ENCODE measurements at regions not wholly inside any gene's neighbourhood (a gene's known extent, or its start where the extent isn't known, plus 50 kb on each side); places are given as distances from the start of the nearest gene placed in this dataset.

DNA sequence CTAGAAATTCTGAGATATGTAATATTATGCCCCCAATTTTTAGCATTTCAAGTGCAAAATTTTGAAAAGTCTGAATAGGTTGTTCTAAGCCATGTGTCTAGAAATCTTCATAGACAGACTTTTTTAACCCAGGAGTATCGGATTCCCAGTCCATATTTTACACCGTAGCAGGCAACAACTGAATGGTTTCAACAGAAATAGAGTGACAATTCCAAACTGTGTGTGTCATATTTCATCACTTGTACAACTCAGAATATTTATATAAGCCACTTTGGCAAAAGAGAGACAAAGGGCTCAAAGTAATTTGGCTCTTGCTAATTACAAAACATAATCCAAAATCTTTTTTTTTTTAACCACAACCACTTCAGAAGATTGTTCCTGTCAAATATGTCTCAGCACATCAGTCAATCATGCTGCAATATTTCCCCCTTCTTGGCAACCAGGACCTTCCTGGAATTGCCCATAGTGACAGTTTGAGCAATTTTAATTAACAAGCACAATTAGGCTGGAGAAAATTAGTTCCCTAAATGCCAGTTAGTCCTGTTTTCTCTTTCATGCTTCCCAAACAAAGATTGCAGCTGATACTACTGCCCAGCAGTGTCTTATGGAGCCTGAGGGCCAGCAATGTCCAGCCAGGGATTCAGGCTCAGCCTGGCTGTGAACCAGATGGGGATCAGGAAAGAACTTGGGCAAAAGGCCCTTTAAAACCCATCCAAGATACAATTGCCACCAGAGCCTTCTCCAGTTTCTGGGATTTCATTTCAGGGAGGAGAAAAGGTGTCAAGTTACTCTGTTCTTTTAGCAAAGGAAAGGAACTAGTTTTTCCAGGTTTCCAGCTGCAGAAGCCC is 533.3 kb upstream of the GHITM start:
- DNase-seq, result peak; percentile 7 to 24

DNA sequence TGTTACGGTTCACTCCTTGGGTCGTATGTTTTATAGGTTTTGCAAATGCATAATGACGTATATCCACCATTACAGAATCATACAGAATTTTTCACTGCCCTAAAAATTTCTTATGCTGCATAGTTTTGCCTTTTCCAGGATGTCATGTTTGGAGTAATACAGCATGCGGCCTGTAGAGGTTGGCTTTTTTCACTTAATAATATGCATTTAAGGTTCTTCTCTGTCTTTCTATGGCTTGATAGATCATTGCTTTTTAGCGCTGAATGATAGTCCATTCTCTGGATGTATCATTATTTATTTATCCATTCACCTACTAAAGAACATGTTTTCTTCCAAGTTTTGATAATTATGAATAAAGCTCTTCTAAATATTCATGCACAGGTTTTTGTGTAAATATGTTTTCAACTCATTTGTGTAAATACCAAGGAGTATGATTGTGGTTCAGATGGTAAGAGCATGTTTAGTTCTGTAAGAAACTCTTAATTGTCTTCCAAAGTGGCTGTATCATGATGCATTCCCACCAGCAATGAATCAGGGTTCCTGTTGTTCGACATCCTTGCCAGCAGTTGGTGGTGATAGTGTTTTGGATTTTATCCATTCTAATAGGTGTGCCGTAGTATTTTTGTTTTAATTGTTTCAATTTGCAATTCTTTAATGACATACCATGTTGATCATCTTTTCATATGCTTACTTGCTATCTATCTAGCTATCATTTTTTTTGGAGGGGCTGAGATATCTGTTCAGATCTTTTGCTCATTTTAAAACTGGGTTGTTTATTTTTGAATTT is 531.2 kb upstream of the GHITM start:
- no peak for DNase-seq

DNA sequence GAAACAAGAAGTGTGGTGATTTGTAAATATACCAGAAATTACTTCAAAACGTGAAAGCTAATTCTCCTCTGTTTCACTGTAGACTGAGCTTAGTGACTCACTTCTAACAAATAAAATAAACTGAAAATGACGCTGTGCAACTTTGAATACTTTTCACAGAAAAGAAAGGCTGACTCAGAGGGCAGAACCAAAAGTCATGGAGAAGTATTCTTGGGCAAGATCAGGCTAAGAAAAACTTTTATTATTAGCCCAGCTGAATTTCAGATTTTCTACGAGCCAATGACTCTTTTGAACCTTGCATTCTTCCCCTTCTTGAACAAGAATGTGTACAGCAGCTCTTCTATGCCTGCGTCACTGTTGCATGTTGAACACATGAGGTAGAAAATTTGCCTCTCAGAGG is 527.3 kb upstream of the GHITM start:
- DNase-seq, result no peak

- no peak for DNase-seq
Measured at GRCh38 chr10:83612746-83613145, 526.6 kb upstream of the GHITM start.

GRCh38 chr10:83617172-83617571 is 522.1 kb upstream of the GHITM start:
- no peak for DNase-seq

DNA sequence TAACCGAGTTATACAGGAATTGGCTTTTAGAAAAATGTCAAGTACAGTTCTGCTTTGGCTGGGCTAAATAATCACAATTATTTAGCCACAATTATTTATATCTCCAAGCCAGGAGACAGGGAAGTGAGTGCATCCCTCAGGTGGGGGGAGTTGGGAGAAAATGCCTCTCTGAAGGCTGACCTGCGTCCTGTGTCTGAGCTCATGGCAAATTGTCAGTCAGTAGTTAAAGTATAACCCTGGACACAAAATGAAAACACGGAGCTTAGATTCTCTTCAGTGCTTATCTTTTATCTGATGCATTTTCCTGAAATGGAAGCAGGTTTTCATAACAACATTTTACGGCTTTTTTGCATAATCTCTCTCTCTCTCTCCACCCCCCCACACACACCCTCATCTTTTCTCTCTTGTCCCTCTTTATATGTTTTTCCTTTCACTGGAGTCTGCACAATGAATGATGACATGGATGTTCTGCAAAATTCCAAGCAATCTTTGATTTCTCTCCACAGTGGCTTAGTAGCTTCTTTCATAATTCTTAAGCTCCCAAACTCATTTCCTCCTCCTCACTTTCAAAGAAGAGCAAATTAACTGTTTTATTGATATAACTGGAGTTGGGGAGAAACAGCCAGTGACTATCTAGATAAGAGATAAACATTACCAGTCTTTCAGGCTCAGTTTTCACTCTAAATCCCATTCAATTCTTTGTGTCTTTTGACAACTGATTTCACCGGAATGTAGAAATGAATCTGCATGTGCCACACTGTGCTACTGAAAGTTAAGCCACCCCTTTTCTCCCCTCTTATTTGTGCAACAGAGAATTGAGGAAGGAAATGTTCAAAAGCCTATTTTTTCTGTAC is 521.4 kb upstream of the GHITM start:
- peak in 1 of 2 experiments; percentile 1 for DNase-seq

DNA sequence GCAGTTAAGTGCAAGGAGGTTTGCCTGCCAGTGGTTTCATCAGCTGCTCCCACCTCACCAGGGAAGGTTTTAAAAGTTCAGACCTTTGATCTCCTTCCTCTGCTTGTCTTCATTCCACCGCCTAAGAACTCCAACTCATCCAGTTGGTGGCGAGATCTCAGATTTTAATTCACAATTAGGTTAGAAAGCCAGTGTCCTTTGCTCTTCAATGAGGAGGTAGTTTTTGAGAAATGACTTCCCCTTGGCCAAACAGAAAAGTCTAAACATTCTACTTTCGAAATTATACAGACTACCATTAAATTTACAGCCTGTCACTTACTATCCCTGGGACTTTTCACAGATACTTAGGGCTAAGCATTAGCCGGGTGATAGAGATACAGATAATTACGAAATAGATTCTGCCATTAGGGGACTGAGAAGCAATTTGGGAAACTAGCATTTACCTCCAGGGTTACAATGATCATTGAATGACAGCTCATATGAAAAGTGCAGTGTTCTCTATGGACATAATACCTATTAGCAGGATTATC is 513.4 kb upstream of the GHITM start:
- DNase-seq, result no peak

- no peak for DNase-seq
Measured at GRCh38 chr10:83632701-83633100, 506.6 kb upstream of the GHITM start.

DNA sequence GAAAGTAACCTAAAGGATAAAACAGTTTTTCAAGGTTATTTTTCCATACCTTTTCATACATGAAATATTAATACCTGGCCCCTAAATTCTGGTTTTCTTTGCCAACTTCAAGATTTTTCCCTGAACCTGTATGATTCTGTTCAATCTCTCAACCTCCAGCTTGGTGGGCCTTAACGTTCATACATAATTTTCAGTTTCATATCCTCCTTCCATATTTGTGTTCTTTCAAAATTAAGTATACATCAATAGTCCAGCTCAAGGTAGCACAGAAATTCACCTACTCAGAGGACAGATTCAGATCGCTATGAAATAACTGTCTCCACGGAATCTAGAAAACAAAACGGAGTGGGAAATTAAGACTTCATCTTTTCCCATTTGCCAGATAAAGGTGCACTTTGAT is 505.8 kb upstream of the GHITM start:
- DNase-seq, result no peak

- DNase-seq, result no peak
Measured at GRCh38 chr10:83636826-83637225, 502.5 kb upstream of the GHITM start.

- no peak for DNase-seq
Measured at GRCh38 chr10:83647526-83647925, 491.8 kb upstream of the GHITM start.

DNA sequence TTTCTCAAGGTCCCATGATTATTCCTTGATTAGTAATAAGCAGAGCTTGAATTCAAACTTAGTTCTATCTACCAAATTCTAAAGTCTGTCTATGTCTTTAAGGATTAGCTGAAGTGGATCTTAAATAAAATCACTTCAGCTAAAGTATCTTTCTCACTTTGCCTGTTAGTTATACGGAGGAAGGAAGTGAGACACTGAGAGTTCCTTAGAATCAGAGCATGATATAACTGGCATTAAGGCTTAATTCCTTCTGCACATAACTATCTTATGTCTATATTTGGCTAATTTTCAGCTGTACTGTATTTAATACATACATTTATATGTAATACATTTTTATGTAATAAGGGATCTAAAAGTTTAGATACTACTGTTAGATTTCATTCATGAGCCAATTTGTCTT is 491.1 kb upstream of the GHITM start:
- no peak for DNase-seq

- no peak for DNase-seq
Measured at GRCh38 chr10:83649471-83649870, 489.8 kb upstream of the GHITM start.

DNA sequence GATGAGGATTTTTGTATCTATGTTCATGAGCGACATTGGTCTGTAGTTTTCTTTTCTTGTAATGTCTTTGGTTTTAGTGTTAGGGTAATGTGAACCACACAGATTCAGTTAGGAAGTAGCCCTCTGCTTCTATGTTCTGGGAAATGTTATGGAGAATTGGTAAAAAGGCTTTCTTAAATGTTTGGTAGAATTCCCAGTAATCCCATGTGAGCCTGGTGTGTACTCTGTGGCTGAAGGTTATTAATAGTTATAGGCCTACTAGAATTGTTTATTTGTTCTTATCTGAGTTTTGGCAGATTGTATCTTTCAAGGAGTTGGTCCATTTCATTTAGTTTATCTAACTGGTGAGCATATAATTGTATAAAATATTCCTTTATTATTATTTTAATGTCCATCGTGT is 484.6 kb upstream of the GHITM start:
- DNase-seq, result no peak

DNA sequence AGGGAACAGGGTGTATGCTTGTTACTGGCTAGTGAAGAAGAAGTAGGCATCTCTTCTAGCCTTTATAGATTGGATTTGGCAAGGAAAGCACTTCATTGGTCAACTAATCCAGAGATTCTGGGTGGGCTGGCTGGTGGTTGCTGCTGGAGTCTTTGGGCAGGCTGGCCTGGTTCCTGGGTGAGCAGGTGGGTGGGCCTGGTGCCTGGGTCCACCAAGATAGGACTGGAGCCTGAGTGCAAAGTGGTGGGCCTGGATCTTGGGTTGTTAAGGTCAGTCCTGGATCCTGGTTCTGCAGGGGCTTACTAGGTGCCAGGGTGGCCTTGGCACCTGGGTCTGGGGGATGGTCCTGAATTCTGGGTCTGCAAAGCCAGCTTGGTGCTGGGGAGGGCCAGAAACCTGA is 482.4 kb upstream of the GHITM start:
- DNase-seq, result no peak

DNA sequence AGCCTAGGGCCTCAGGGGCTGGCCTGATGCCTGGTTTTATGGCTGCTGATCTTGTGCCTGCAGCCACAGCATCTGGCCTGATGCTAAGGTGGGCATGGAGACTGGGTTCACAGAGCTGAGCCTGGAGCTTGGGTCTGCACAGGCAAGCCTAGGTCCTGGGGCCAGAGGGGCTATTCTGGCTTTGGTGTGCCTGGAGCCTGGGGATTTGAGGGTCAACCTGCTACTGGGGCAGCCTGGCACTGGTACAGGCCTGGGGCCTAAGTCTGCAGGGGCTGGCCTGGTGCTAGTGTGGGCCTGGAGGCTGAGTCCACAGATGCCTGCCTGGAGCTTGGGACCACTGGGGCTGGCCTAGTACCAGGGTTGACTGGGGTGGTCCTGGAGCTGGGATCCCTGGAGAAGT is 481.8 kb upstream of the GHITM start:
- no peak for DNase-seq

- no peak for DNase-seq
Measured at GRCh38 chr10:83663918-83664317, 475.4 kb upstream of the GHITM start.

DNA sequence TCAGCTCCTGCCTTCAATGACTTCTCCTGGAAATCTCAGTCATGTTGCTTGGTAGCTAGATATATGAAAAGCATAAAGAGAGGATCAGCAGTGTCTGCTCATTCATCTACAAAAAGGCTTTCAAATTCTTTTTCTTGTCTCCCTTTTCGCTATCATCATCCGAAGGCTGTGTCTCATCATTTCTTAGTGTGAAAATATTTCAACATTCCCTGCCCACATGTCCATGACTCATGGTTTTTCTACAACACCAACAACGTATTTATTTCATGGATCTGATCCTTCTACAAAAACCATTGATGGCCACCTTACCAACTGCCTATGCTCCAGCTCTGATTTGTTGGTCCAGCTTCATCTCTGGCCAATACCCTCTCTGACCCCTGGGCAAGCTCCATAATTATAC is 472.5 kb upstream of the GHITM start:
- no peak for DNase-seq

DNA sequence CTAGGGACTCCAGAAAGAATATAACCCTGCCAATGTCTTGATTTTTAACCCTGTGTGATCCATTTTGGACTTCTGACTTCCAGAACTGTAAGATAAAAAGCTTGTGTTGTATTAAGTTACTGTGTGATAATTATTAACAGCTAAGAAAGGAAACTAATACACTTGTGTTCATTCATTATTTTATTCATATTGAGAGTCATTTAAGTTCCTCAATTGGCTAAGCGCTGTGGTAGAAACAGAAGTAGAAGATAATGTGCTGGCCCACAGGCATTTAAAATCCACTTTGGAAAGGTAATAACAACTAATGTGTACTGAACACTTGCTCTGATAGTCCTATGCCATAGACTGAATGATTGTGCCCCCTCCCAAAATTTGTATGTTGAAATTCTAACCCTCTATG is 471.7 kb upstream of the GHITM start:
- no peak for DNase-seq

DNA sequence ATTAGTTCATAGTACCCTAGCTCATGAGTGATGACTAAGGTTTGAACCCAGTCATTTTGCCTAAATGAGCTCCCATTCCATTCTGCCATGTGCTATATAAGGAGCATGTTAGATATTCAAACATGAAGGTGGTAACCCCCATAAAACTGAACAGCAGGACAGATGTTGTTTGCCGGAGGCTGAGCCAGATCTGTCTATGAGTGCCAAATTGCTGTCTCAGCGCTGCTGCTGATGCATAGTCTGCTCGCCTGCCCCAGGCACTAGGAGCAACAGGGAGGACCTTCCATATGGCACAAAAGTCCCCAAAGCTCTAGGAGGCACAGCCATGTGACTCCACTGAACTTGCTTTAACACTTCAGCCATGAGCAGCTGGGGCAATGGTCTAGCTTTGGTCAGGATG is 466.0 kb upstream of the GHITM start:
- no peak for DNase-seq

- no peak for DNase-seq
Measured at GRCh38 chr10:83677795-83678194, 461.5 kb upstream of the GHITM start.

GRCh38 chr10:83678850-83679249 is 460.5 kb upstream of the GHITM start:
- DNase-seq, result no peak

GRCh38 chr10:83680470-83680891 is 458.8 kb upstream of the GHITM start:
- peak; percentile 15 to 33 for DNase-seq

Data from NCI-H526 (cell line).